ENCODE measurements at regions not wholly inside any gene's neighbourhood (a gene's known extent, or its start where the extent isn't known, plus 50 kb on each side); places are given as distances from the start of the nearest gene placed in this dataset.

DNA sequence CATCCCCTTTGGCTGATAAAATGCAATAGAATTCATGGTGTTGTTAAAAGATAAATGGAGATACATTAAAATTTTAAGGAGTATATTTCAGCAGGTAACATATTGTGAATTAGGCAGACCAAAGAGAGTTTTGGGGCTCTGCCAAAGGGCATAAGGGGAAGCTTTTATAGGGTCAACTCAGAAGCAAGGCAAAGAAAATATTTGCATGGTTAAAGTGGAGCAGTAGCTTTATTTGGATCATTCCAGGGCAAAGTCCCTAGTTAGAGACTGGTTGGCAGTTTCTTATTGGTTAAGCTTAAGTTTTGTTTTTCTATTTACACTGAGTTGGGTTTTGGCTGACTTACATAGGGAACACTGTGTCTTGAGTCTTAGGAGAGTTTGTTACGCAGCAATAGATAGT is 75.1 kb upstream of the CA10 start:
- Mint-ChIP-seq H3K4me1 (ENCODE audit: insufficient read depth, unreplicated experiment) (no peaks in the 10 kb centered on the region), H3K36me3 (ENCODE audit: insufficient read depth, unreplicated experiment) (peaks cover 4% of the 10 kb centered on the region), H3K9me3 (ENCODE audit: unreplicated experiment) (no peaks in the 10 kb centered on the region), H3K27me3 (ENCODE audit: insufficient read depth, unreplicated experiment) (peaks cover 24% of the 10 kb centered on the region), H3K4me3 (ENCODE audit: unreplicated experiment) (no peak overlapping the region), H3K27ac (ENCODE audit: low read depth, unreplicated experiment) (no peak overlapping the region)
- BruUV-seq (replicated peaks), result no TSS peak
- no peak for DNase-seq (ENCODE audit: unreplicated experiment)
- intact Hi-C loops (cut with micrococcal nuclease), result no loop called here
- no peak for TF ChIP-seq CTCF (IDR thresholded peaks at IDR 0.05; ENCODE audit: unreplicated experiment)
- POLR2A ChIA-PET, result interaction anchor here (0.6 kb wide), 1 partner anchor 122 kb away, joined by 3 read pairs; no protein-coding TSS in a partner anchor
- CTCF ChIA-PET, result interaction anchor here (0.6 to 0.8 kb wide), 3 partner anchors 13 to 953 kb away, joined by 3 to 6 read pairs (median 3); no protein-coding TSS in a partner anchor

- H3K27ac Mint-ChIP-seq (ENCODE audit: low read depth, unreplicated experiment), result no peak overlapping the region
- intact Hi-C loops (cut with micrococcal nuclease), result no loop called here
- no peak for TF ChIP-seq CTCF (IDR thresholded peaks at IDR 0.05; ENCODE audit: unreplicated experiment)
- H3K4me3 Mint-ChIP-seq (ENCODE audit: unreplicated experiment), result no peak overlapping the region
- peaks cover 4% of the 10 kb centered on the region for H3K36me3 Mint-ChIP-seq (ENCODE audit: insufficient read depth, unreplicated experiment)
- H3K27me3 Mint-ChIP-seq (ENCODE audit: insufficient read depth, unreplicated experiment), result peaks cover 26% of the 10 kb centered on the region
- POLR2A ChIA-PET, result interaction anchor here (0.6 kb wide), 1 partner anchor 123 kb away, joined by 3 read pairs; no protein-coding TSS in a partner anchor
- no TSS peak for BruUV-seq (replicated peaks)
- no peaks in the 10 kb centered on the region for H3K9me3 Mint-ChIP-seq (ENCODE audit: unreplicated experiment)
- H3K4me1 Mint-ChIP-seq (ENCODE audit: insufficient read depth, unreplicated experiment), result no peaks in the 10 kb centered on the region
- CTCF ChIA-PET, result interaction anchor here (0.6 to 0.8 kb wide), 3 partner anchors 13 to 954 kb away, joined by 3 to 6 read pairs (median 3); no protein-coding TSS in a partner anchor
- no peak for DNase-seq (ENCODE audit: unreplicated experiment)
Observed at GRCh38 chr17:52233176-52233575, 74.7 kb upstream of the CA10 start.

GRCh38 chr17:52228823-52229222 is 70.3 kb upstream of the CA10 start:
- Mint-ChIP-seq H3K27ac (ENCODE audit: low read depth, unreplicated experiment) (no peak overlapping the region), H3K4me1 (ENCODE audit: insufficient read depth, unreplicated experiment) (no peaks in the 10 kb centered on the region), H3K36me3 (ENCODE audit: insufficient read depth, unreplicated experiment) (peaks cover 4% of the 10 kb centered on the region), H3K4me3 (ENCODE audit: unreplicated experiment) (no peak overlapping the region), H3K9me3 (ENCODE audit: unreplicated experiment) (no peaks in the 10 kb centered on the region), H3K27me3 (ENCODE audit: insufficient read depth, unreplicated experiment) (peaks cover 50% of the 10 kb centered on the region)
- intact Hi-C loops (cut with micrococcal nuclease), result no loop called here
- CTCF ChIA-PET, result no interaction called here
- BruUV-seq (replicated peaks), result no TSS peak
- no peak for DNase-seq (ENCODE audit: unreplicated experiment)
- TF ChIP-seq CTCF (IDR thresholded peaks at IDR 0.05; ENCODE audit: unreplicated experiment), result no peak
- POLR2A ChIA-PET, result no interaction called here

- Mint-ChIP-seq H3K36me3 (ENCODE audit: insufficient read depth, unreplicated experiment) (peaks cover 4% of the 10 kb centered on the region), H3K27ac (ENCODE audit: low read depth, unreplicated experiment) (no peak overlapping the region), H3K4me3 (ENCODE audit: unreplicated experiment) (no peak overlapping the region), H3K4me1 (ENCODE audit: insufficient read depth, unreplicated experiment) (no peaks in the 10 kb centered on the region), H3K27me3 (ENCODE audit: insufficient read depth, unreplicated experiment) (peaks cover 50% of the 10 kb centered on the region), H3K9me3 (ENCODE audit: unreplicated experiment) (no peaks in the 10 kb centered on the region)
- intact Hi-C loops (cut with micrococcal nuclease), result no loop called here
- no peak for TF ChIP-seq CTCF (IDR thresholded peaks at IDR 0.05; ENCODE audit: unreplicated experiment)
- BruUV-seq (replicated peaks), result no TSS peak
- no peak for DNase-seq (ENCODE audit: unreplicated experiment)
- CTCF ChIA-PET, result interaction anchor here (0.6 to 0.7 kb wide), 2 partner anchors 426 to 461 kb away, joined by 3 read pairs; no protein-coding TSS in a partner anchor
- POLR2A ChIA-PET, result interaction anchor here (1.1 kb wide), 1 partner anchor 17 kb away, joined by 3 read pairs; no protein-coding TSS in a partner anchor
Observed at GRCh38 chr17:52227926-52228325, 69.4 kb upstream of the CA10 start.
